ENCODE measurements at regions not wholly inside any gene's neighbourhood (a gene's known extent, or its start where the extent isn't known, plus 50 kb on each side); places are given as distances from the start of the nearest gene placed in this dataset.
"Not testable (repeated sequence)": the region's sequence is repeated elsewhere in the genome, so short reads cannot be mapped to it uniquely, and the experiment has no call there.

DNA sequence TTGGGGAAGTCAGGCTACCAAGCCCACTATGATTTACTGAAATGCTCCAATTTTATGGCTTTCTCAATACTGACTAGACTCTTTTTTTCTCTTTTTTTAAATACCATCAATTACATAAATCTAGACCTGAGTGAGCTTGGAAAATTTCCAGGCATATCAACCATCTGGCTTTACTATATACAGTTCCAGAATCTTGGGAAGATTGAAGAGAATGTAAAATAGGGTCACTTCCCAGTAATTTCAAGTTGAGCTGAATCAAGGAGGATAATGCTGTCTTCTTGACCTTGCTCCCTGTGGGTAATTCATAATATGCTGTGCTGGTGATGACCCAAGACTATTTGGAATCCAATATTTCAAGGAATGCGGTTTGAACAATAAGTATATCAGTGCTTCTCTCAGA lies 108.1 kb downstream of the MAP3K21 start:
- DNase-seq (ENCODE audit: low spot score), result no peak

- DNase-seq (ENCODE audit: low spot score), result no peak
Measured at GRCh38 chr1:233439721-233440120, 112.2 kb downstream of the MAP3K21 start.

GRCh38 chr1:233440951-233441401 lies 113.5 kb downstream of the MAP3K21 start:
- peak; percentile 48 for DNase-seq (ENCODE audit: low spot score)

- DNase-seq (ENCODE audit: low spot score), result no peak
Measured at GRCh38 chr1:233442026-233442780, 114.7 kb downstream of the MAP3K21 start.

GRCh38 chr1:233443040-233443760 lies 115.7 kb downstream of the MAP3K21 start:
- DNase-seq (ENCODE audit: low spot score), result no peak

GRCh38 chr1:233444484-233444883 lies 117.0 kb downstream of the MAP3K21 start:
- no peak for DNase-seq (ENCODE audit: low spot score)

- no peak for DNase-seq (ENCODE audit: low spot score)
Measured at GRCh38 chr1:233445737-233446136, 118.2 kb downstream of the MAP3K21 start.

- DNase-seq (ENCODE audit: low spot score), result no peak
Measured at GRCh38 chr1:233446935-233447334, 119.4 kb downstream of the MAP3K21 start.

DNA sequence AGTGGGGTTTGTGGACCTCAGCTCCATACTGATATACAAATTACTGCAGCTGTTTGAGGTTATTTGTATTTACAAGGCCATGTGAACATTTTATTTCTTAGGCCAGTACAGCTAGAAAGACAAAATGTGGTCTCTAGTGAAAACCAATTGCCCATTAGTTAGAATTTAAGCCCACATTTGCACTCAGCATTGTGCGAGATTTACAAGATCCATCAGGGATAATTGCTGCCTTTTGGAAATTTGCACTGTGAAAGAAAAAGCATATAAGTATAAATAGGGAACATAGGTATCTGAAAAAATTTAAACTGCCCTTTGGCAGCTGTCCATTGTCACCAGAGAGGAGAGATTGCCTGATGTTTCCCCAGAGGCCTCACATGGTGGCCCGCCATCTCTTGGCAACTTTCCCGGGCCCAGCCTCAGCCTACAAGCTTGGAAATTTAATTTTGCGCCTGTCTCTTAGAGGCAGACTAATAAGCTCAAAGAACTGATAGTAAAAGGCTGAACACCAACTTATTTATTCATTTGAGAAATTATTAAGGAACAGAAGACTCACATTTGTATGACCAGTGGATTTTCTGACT lies 120.7 kb downstream of the MAP3K21 start:
- no peak for DNase-seq (ENCODE audit: low spot score)

- DNase-seq (ENCODE audit: low spot score), result no peak
Measured at GRCh38 chr1:233452724-233453123, 125.2 kb downstream of the MAP3K21 start.

DNA sequence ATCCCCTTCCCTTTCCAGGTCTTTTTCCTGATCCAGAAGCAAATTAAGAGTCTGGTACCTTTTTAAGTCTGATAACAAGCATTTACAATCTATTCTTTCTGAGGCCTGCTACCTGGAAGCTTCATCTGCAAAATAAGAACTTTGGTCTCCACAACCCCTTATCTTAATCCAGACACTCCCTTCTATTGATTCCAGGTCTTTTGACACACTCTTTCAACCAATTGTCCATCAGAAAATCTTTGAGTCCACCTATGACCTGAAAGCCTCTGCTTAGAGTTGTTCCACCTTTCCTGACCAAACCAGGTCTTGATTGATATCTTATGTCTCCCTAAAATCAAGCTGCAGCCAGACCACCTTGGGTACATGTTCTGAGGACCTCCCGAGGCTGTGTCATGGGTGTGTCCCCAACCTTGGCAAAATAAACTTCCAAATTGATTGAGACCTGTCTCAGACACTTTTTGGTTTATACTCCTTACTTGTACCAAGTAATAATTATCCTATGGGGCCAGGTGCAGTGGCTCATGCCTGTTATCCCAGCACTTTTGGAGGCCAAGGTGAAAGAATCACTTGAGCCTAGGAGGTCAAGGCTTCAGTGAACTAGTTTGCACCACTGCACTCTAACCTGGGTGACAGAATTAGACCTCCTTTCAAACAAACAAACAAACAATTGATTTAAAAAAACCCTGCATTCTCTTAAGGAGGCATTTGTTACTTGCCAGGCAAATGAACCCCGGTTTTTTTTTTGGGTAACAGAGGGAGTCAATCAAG lies 126.1 kb downstream of the MAP3K21 start:
- DNase-seq (ENCODE audit: low spot score), result no peak

DNA sequence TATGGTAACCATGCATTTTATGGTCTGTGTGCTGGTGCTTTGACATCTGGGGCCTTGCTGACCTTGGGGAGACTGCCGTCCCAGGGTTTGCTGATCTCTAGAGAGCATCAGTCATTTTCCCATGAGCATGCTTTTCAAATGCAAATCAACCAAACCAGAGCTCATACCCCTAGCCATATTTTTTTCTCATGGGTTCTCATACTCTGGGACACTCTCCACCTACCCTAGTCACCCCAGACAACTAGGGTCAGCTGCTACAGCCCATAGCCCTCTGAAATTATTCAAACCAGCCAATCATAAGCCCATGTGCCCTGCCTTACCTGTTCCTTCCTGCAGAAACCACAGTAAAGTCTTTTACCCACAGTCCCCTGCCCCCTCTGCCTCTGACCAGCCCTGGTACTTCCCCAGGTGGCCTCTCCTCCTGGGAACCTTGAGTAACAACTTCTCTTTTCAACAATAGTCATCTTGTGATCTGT lies 132.0 kb downstream of the MAP3K21 start:
- no peak for DNase-seq (ENCODE audit: low spot score)

- DNase-seq (ENCODE audit: low spot score), result no peak
Measured at GRCh38 chr1:233459968-233460367, 132.4 kb downstream of the MAP3K21 start.

DNA sequence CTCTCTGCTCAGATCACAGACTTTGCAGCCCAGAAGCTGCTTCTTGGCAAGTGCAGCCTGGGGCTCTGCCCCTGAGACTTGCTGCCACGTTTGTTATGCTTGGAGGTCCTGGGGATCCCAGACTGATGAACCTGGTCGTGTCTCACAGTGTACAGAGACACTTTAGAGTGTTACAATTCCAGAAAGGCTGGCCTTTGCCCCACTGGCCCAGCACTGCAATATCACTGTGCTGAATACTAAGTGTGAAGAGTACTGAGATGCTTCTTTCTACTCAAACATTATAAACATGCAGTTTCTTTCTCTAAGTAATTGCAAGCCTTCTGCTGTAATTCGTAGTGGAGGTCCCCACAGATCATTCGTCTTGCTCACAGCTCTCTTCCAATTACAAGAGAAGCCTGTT lies 133.2 kb downstream of the MAP3K21 start:
- no peak for DNase-seq (ENCODE audit: low spot score)

- no peak for DNase-seq (ENCODE audit: low spot score)
Measured at GRCh38 chr1:233461847-233462246, 134.3 kb downstream of the MAP3K21 start.

- DNase-seq (ENCODE audit: low spot score), result no peak
Measured at GRCh38 chr1:233463333-233463732, 135.8 kb downstream of the MAP3K21 start.

DNA sequence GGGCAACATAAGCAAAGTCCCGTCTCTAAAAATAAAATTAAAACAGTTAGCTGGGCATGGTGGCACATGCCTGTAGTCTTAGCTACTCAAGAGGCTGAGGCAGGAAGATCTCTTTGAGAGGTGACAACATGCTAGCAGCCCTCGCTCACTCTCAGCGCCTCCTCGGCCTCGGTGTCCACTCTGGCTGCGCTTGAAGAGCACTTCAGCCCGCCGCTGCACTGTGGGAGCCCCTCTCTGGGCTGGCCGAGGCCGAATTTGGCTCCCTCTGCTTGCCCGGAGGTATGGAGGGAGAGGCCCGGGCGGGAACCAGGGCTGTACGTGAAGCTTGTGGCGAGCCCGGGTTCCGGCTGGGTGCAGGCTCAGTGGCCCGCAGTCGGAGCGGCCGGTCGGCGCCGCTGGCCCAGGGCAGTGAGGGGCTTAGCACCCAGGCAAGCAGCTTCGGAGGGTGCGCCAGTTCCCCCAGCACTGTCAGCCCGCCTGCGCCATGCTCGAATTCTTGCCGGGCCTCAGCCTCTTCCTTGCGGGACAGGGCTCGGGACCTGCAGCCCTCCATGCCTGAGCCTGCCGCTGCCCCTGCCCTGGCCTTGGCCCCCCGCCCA lies 138.3 kb downstream of the MAP3K21 start:
- DNase-seq (ENCODE audit: low spot score), result no peak

DNA sequence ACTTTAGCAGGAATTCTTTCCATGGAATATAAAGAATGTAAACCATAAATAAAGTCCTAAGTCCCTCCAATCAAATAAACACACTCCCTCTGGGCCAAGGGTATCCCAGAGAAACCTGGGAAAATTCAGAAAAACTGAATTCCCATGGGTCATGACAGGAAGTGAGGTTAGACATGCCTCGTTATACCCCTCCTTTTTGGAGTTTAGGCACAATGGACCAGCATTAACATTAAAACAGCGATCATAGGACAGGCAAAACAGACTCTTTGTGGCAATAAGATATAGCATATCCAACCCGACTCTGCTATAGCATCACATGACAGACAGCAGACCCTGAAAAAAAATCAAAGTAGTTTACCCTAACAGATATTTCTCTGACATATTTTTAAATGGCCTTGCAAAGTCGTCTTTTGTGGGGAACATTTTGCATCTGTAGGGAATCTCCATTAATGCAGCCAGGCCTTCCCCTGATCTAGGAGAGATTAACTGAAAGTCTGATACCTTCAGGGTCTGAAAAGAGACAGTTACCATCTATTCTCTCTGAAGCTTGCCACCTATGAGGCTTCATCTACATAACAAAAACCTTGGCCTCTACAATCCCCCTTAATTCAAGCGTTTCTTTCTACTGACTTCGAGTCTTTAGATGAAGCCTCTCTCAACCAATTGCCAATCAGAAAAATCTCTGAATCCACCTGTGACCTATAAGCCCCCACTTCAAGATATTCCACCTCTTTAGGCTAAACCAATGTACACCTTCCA lies 143.0 kb upstream of the KCNK1 start:
- no peak for DNase-seq (ENCODE audit: low spot score)

DNA sequence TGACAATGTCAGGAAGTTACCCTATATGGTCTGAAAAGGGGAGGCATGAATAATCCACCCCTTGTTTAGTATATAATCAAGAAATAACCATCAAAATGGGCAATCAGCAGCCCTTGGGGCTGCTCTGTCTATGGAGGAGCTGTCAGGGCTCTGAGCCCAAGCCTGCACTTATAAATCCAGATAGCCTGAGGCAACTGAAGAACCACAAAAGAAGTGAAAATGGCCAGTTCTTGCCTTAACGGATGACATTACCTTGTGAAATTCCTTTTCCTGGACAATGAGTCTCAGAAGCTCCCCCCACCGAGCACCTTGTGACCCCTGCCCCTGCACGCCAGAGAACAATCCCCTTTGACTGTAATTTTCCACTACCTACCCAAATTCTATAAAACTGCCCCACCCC lies 142.1 kb upstream of the KCNK1 start:
- not testable (repeated sequence) for DNase-seq (ENCODE audit: low spot score)

DNA sequence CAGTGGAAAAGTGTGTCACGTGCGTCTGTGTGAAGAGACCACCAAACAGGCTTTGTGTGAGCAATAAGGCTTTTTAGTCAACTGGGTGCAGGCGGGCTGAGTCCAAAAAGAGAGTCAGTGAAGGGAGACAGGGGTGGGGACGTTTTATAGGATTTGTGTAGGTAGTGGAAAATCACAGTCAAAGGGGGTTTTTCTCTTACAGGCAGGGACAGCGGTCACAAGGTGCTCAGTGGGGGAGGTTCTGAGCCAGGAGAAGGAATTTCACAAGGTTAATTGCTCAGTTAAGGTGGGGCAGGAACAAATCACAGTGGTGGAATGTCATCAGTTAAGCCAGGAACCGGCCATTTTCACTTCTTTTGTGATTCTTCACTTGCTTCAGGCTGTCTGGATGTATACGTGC lies 141.1 kb upstream of the KCNK1 start:
- not testable (repeated sequence) for DNase-seq (ENCODE audit: low spot score)

All from globus pallidus (tissue), 1 donor.